ENCODE measurements at regions not wholly inside any gene's neighbourhood (a gene's known extent, or its start where the extent isn't known, plus 50 kb on each side); places are given as distances from the start of the nearest gene placed in this dataset.

- no peak for DNase-seq (ENCODE audit: low read depth)
These were observed 204.5 kb downstream of the ERMARD start for GRCh38 chr6:169955731-169956437.

DNA sequence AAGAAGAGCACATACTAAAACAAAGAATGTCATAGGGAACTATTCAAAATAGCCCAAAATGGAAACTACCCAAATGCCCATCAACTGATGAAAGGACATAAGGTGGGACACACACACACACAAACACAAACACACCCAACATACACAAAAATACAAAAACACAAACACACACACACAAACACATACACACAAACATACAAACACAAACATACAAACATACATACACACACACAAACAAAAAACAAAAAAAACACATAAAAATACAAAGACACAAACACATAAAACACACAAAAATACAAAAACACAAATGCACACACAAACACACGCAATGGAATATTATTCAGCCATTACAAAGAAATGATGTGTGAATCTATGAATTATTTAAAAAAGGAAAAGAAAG lies 203.6 kb downstream of the ERMARD start:
- DNase-seq (ENCODE audit: low read depth) = no peak

DNA sequence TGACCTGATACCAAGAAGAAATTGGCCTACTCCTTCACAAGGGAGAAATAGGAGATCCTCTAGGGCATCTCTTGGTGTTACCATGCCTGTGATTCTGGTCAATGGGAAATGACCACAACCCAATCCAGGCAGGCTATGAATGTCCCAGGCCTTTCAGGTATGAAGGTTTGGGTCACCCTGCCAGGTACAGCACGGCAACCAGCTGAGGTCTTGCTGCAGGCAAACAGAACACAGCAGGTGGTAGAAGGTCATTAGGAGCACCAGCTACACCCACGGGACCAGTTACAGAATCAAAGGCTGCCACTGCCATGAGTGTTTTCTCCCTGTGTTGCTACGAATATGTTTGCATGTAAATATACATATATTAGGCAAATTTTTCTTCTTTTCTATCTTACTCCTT lies 202.3 kb downstream of the ERMARD start:
- DNase-seq (ENCODE audit: low read depth) = no peak

DNA sequence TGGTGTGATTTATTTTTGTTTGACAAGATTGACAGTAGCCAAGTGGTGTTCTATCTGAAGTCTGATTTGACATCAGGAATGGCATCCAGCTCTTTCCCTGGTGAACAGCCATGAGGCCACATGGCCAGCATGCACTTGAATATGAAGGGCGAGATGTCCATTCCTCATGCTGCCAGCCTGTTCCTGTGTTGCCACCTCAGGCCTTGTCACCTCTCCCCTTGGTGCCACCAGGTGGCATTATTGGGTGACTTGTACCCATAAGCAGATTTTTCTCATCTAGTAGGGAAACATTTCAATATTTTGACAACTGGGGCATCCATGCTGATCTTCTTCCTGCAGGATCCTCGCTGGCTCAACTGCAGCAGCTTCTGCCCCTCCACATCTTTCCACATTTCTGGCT lies 199.1 kb downstream of the ERMARD start:
- no peak for DNase-seq (ENCODE audit: low read depth)

GRCh38 chr6:169949511-169950097 lies 198.2 kb downstream of the ERMARD start:
- DNase-seq (ENCODE audit: low read depth) = no peak

DNA sequence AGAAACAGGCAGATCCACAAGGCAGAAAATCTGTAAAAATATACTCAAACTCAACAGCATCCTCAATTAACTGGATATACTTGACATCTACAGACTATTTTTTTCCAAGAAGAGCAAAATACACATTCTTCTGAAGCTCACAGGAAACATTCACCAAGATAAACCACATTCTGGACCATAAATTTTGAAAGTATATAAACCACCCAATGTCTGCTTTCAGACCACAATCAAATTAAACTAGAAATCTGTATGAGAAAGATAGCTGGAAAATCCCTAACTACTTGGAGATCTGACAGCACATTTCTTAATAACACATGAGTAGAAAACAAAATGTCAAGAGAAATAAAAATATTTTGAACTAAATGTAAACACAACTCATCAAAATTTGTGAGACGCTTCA lies 195.5 kb downstream of the ERMARD start:
- DNase-seq (ENCODE audit: low read depth) = no peak

DNA sequence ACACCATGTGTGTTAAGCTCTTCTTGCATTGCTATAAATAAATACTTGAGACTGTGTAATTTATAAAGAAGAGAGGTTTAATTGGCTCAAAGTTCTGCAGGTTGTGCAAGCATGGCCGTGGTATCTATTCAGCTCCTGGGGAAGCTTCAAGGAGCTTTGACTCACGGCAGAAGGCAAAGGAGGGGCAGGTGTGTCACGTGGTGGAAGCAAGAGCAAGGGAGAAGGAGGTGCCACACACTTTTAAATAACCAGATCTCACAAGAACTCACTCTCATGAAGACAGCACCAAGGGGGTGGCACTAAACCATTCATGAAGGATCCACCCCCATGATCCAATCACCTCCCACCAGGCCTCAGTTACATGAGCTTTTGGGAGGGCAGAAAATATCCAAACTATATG lies 193.7 kb downstream of the ERMARD start:
- no peak for DNase-seq (ENCODE audit: low read depth)

- DNase-seq (ENCODE audit: low read depth) = no peak
These were observed 193.0 kb downstream of the ERMARD start for GRCh38 chr6:169944415-169944814.

DNA sequence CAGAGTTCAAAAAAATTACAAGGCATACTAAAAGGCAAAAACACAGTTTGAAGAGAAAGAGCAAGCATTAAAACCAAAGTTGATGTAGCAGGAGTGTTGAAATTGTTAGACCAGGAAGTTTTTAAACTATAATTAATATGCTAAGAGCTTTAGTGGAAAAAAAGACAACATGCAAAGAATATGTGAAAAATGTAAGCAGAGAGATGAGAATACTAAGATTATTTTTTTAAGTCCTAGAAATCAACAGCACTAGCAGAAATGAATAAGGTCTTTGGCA lies 192.6 kb downstream of the ERMARD start:
- DNase-seq (ENCODE audit: low read depth) = no peak

GRCh38 chr6:169943241-169944060 lies 192.0 kb downstream of the ERMARD start:
- no peak for DNase-seq (ENCODE audit: low read depth)

DNA sequence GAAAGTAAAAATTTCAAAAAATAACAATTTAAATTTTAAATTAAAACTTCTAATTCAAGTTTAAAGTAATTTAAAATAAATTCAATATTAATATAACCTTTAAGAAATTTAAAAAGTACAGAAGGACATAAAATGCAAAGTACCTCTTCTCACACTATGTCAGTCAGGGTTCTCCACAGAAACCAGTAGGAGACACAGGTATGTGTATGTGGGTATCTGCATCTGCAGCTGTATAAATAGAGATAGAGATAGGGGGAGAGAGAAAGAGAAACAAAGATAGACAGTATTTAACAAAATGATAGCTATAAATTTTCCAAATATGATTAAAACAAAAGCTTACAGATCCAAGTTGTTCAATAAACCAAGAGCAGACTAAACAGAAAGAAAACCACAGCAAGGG lies 190.8 kb downstream of the ERMARD start:
- no peak for DNase-seq (ENCODE audit: low read depth)

- no peak for DNase-seq (ENCODE audit: low read depth)
These were observed 189.3 kb downstream of the ERMARD start for GRCh38 chr6:169940481-169941271.

DNA sequence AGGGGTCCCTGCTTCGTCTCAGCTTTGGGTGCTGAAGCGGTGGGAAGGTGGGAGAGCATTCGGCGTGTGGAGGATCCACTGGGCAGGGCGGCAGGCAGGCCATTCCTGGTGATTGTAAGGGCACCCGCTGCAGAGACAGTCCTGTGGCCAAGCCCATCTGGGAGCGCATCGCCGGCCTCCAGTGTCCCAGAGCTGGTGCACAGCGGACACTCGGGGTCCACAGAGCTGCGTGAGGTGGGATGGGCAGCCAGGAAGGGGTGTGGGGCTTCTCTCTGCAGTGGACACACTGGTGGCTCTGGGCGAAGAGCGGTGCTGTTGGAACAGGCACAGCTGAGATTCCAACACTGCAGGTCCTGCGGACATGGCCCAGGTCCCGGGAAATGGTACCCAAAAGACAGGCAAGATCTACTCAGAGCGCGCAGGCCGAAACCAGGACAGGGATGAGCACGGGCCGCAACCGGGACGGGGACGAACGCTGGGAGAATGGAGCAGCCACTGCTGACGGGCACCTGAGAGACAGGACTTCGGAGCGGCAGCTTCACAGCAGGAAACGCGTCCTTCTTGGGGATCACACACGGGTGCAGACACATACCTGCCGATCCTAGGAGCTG lies 188.2 kb downstream of the ERMARD start:
- DNase-seq (ENCODE audit: low read depth) = no peak

GRCh38 chr6:169938731-169939130 lies 187.3 kb downstream of the ERMARD start:
- DNase-seq (ENCODE audit: low read depth) = no peak

GRCh38 chr6:169938262-169938701 lies 186.9 kb downstream of the ERMARD start:
- DNase-seq (ENCODE audit: low read depth) = no peak

DNA sequence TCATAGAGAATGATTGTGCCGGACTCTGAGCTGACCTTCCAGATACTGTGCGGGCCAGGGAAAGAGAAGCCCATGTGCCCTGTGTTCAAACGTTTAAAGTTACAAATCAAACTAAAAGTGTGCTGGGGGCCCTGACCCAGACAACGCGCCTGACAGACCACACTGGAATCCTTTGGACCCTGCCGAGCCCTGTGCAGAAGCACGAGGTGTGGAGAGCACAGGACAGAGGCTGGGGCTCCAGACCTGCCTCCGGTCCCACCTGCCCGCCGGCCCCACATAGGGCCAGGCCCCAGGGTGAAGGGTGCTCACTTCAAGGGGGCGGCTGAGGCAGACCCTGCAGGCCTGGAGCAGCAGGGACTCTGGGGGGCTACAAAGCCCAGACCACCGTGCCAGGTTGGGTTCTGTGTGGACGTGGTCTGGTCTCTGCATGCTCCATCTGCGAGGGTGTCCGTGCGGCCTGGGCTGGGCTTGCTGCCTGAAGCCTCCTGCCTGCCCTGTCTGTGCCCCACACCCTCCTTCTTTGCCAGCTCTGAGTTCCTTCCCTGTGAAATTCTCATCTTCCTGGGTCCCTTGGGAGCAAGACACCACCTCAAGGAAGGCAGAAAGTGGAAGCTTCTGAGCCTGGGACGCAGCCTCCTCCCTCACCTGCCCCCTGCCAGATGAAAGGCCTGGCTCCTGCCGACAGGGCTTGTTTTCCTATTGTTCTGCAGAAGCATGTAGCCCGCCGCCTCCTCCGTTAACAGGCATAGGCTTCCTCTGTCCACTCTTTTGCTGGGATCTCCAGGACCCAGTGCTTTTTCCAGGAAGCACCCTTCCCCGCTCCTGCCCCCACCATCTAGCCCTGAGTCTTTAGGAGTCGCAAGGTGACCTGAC lies 186.2 kb downstream of the ERMARD start:
- no peak for DNase-seq (ENCODE audit: low read depth)

DNA sequence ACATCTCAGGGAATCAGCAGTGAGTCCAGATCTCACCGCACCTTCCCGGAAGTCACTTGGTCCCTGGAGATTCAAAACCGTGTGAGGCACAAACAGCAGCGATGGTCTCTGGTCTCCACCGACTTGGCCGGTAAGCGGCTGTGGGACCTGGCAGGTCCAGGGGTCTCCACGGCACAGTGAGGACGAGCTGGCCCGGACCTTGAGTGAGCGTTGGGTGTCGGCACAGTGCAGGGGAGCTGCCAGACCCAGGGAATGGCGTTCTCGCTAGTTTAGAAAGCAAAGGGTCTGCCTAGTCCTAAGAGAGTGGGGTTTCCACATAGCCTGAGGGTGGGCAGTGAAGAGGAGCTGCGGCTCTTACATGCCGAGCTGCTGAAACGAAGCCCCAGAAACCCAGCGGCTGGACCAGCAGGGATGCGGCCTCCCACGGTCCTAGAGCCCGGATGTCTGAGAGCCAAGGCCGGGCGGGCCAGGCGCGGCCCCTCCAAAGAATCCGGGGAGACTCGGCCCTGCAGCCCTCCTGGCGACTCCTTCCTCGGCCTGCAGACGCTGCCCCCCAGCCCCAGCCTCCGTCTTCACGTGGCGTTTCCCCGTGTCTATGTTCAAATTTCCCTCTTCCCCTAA lies 185.0 kb downstream of the ERMARD start:
- DNase-seq (ENCODE audit: low read depth) = no peak

DNA sequence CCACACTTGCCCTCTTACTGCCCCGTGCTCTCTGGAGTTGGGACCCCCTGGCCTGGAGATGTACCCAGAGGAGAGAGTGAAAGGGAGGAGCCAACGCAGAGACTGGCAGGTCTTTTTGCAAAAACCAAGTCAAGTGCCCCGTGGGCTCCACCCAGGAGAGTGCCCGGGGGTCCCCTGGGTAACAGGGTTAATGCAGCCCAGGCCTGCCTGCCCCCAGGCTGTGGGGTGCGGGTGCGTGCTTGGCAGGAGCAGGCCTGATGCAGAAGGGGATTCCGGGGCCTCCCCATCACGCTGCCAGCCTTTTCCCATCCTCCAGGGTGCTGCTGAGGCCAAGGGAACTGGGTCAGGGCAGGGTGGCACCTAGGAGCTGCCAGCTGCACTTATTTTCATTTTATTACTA lies 184.4 kb downstream of the ERMARD start:
- DNase-seq (ENCODE audit: low read depth) = no peak

DNA sequence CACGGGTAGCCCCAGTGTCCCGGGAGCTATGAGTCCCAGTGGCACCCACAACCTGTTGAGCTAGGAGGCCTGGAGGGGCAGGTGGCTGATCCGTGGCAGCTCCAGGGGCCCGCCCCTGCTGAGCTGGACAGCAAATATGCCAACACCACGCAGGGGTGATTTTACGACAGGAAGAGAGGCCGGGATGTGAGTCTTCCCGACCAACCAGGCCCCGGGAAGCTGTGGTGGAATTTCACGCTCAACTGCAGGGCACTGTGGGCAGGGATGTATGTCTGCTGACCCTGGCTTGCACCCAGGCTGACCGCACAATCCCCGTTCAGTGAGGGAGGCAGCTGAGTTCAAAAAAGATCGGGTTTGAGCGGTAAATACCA lies 183.9 kb downstream of the ERMARD start:
- no peak for DNase-seq (ENCODE audit: low read depth)

DNA sequence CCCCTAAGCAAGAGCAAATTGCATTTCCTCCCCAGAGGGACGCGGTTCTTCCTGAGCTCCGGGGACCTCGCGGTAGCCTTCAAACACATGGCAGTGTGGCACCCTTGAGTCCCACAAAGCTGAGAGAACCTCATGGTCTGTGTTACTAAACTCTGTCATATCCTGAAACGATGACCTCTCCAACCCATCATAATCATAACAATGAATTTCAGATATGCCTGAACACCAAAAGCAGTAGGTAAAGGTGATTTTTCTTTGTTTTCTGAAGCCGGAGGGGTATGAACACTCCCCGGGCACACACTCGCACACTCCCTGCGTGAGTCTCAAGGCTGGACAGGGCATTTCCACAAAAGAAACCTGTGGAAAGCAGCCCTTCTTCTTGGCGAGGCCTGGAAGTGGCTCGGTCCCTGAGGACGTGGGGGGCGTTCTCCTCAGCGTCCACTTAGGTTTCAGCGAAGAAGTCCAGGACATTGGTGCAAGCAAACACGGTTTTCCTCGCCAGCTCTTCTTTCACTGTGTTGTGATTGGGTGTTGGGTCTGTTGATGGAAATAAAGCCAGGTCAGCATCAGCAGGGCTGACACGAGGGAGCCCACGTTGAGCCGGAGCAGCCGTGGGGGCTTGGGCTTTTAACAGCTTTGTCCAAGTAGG lies 183.4 kb downstream of the ERMARD start:
- DNase-seq (ENCODE audit: low read depth) = no peak
